SU-DHL-6 (cell line): ENCODE measurements at regions not wholly inside any gene's neighbourhood (a gene's known extent, or its start where the extent isn't known, plus 50 kb on each side); places are given as distances from the start of the nearest gene placed in this dataset.

Experiments used
- H2AFZ ChIP-seq: fragments of 200-600 bp; sonication (generic); 2 replicates; pipeline ENCODE4 v1.6.1; 2014; ENCODE audit warnings: low read depth, mild to moderate bottlenecking, moderate library complexity, mixed read lengths, antibody characterized with exemption, low read length; ENCODE audit not compliant: severe bottlenecking
- H3F3A ChIP-seq: fragments of 200-600 bp; shearing (Covaris generic); 2 replicates; pipeline ENCODE4 v1.6.0; 2016; ENCODE audit warnings: antibody characterized with exemption, mild to moderate bottlenecking; ENCODE audit not compliant: insufficient read depth
- H3K27ac ChIP-seq: fragments of 200-600 bp; sonication (generic); 2 replicates; pipeline ENCODE4 v1.5.1; 2016; ENCODE audit warnings: low read depth, mild to moderate bottlenecking, low read length, moderate library complexity, mixed read lengths
- H3K27me3 ChIP-seq: fragments of 200-600 bp; sonication (generic), shearing (Covaris generic); 2 replicates; pipeline ENCODE4 v1.6.0; 2014; ENCODE audit warnings: mild to moderate bottlenecking, low read length
- H3K36me3 ChIP-seq: fragments of 200-600 bp; sonication (generic); 2 replicates; pipeline ENCODE4 v1.6.1; 2014; ENCODE audit warnings: mild to moderate bottlenecking, low read length, mixed read lengths
- H3K4me2 ChIP-seq: fragments of 300-600, 200-600 bp; shearing (Covaris generic), sonication (generic); 2 replicates; pipeline ENCODE4 v1.6.0; 2014; ENCODE audit warnings: low read length, low read depth, mild to moderate bottlenecking; ENCODE audit not compliant: poor library complexity, severe bottlenecking
- H3K4me3 ChIP-seq: fragments of 200-600 bp; sonication (generic); 2 replicates; pipeline ENCODE4 v1.5.1; 2014; ENCODE audit warnings: antibody characterized with exemption, low read length, mild to moderate bottlenecking, mixed read lengths; ENCODE audit not compliant: insufficient read depth, poor library complexity, severe bottlenecking
- H3K79me2 ChIP-seq: fragments of 200-600 bp; sonication (generic); 2 replicates; pipeline ENCODE4 v1.6.1; 2014; ENCODE audit warnings: mild to moderate bottlenecking, low read length, moderate library complexity; ENCODE audit not compliant: insufficient read depth
- H3K9ac ChIP-seq: fragments of 200-600 bp; sonication (generic); 2 replicates; pipeline ENCODE4 v1.7.0; 2014; ENCODE audit warnings: mild to moderate bottlenecking, low read length
- H3K9me2 ChIP-seq: fragments of 200-600 bp; sonication (generic); replicated peaks from 2 replicates; pipeline ENCODE4 v1.6.1; 2014; ENCODE audit warnings: low read length; ENCODE audit not compliant: insufficient read depth
- H3K9me3 ChIP-seq: fragments of 200-600 bp; sonication (generic); 2 replicates; pipeline ENCODE4 v1.6.1; 2014; ENCODE audit warnings: low read length, mixed read lengths; ENCODE audit not compliant: insufficient read depth
- H4K20me1 ChIP-seq: fragments of 200-600 bp; sonication (generic); 2 replicates; pipeline ENCODE4 v1.6.1; 2014; ENCODE audit warnings: low read depth, mild to moderate bottlenecking, antibody characterized with exemption, low read length, moderate library complexity, mixed read lengths
- EZH2phosphoT487 ChIP-seq: fragments of 200-600 bp; sonication (generic), shearing (Covaris generic); conservative IDR thresholded peaks from 2 replicates; pipeline ENCODE4 v1.6.1; 2018; ENCODE audit warnings: mild to moderate bottlenecking, antibody characterized with exemption, low read length, moderate library complexity, mixed read lengths
- TF ChIP-seq, protein P1 (sequence below): fragments of 200-600 bp; sonication (generic); IDR thresholded peaks from one replicate; pipeline ENCODE4 v1.5.1; 2017; ENCODE audit warnings: antibody characterized with exemption, mild to moderate bottlenecking, low read length, moderate library complexity; ENCODE audit not compliant: insufficient read depth, poor library complexity, severe bottlenecking

DNA sequence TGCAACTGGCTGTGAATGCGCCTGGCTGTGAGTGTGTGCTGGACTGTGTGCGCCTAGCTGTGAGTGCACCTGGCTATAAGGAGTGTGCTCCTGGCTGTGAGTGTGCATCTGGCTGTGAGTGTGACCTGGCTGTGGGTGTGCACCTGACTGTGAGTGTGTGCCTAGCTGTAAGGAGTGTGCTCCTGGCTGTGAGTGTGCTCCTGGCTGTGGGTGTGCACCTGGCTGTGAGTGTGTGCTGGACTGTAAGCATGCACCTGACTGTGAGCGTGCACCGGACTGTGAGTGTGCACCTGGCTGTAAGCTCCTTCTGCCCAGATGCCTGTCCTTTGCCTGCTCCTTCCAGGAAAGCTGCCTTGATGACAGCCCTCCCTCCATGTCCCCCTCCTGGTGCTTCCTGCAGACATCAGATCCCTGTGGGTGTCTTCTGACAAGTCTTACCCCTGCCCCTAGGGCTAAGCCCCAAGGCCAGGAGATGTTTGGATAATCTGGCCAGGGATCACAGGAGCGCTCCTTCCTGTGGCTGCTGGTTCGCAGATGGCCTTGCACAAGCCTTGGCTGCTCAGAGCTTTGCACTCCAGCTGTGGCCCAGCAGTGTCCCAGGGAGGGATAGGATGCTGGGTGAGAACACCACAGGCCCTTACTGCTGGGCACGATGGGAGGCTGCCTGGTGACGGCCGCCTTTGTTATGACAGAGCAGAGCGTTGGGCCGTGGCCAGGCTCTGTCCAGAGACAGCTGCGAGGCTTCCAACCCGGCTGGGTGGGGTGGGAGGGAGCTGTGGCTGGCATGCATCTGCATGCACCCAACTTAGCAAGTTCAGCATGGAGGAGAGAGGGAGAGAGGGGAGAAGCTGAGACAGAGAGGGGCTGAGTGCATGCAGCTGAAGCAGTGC lies 89.9 kb downstream of the GLI2 start:
- H3K9ac ChIP-seq, result no peak overlapping the region
- no peaks in the 10 kb centered on the region for H3K9me2 ChIP-seq
- no peak overlapping the region for H3K4me2 ChIP-seq
- H3K9me3 ChIP-seq, result no peaks in the 10 kb centered on the region
- no peaks in the 10 kb centered on the region for H3K27me3 ChIP-seq
- no peaks in the 10 kb centered on the region for H3K79me2 ChIP-seq
- no peaks in the 10 kb centered on the region for H4K20me1 ChIP-seq
- no peaks in the 10 kb centered on the region for H3F3A ChIP-seq
- no peak overlapping the region for H3K4me3 ChIP-seq
- no peak overlapping the region for H3K27ac ChIP-seq
- TF ChIP-seq EZH2phosphoT487, result no peak
- TF ChIP-seq, protein P1, sequence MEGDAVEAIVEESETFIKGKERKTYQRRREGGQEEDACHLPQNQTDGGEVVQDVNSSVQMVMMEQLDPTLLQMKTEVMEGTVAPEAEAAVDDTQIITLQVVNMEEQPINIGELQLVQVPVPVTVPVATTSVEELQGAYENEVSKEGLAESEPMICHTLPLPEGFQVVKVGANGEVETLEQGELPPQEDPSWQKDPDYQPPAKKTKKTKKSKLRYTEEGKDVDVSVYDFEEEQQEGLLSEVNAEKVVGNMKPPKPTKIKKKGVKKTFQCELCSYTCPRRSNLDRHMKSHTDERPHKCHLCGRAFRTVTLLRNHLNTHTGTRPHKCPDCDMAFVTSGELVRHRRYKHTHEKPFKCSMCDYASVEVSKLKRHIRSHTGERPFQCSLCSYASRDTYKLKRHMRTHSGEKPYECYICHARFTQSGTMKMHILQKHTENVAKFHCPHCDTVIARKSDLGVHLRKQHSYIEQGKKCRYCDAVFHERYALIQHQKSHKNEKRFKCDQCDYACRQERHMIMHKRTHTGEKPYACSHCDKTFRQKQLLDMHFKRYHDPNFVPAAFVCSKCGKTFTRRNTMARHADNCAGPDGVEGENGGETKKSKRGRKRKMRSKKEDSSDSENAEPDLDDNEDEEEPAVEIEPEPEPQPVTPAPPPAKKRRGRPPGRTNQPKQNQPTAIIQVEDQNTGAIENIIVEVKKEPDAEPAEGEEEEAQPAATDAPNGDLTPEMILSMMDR, result no peak
- H3K36me3 ChIP-seq, result no peaks in the 10 kb centered on the region
- H2AFZ ChIP-seq, result no peak overlapping the region

DNA sequence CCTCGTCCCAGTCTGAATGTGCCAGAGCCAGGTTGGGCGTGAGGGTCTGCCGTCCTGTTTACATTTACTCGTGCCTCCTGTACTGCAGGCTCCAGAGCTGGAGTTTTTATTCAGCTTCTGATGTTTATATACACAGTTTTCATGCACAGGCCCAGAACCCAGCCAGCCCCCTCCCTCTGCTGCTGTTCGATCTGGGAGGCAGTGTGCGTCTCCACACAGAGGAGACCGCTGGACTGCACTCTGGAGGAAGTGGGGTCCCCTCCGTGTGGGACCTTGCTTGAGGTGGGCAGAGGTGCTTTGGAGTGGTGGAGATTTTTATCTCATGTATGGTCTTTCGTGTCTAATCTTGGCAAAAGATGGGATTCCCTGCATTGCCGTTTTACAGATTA lies 90.6 kb downstream of the GLI2 start:
- no peak overlapping the region for H3K9ac ChIP-seq

DNA sequence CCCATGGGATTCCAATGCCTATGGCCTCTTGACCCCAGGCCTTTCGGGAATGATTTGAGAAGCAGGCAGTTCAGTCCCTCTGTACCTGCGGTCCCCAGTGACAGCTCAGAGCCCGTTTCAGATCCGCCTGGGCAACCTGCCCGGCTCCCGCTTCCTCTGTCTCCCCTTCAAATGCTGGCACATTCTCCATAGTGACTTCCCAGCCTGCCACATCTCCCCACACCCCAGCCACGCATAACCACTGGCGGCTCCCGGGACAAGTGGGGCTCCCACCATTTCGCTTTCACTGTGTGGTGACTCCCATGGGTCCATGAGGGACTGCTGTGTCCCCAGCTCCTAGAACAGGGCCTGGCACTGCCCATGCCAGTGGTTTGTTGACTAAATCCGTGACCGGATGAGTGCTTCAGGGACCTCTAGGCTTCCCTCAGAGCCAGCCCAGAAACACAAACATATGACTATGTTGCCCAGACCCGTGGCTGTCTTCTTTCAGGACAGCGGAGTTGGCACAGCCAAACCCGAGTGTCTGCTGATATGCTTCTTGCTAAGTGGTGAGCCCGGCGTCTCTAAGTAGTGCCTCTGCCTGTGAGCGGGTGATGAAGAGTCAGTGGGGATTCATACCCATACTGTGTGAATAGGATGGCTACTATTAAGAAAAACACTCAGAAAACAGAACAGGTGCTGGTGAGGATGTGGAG lies 91.2 kb downstream of the GLI2 start:
- Histone ChIP-seq H3K79me2 (no peaks in the 10 kb centered on the region), H3K36me3 (no peaks in the 10 kb centered on the region), H4K20me1 (no peaks in the 10 kb centered on the region), H3K9me2 (no peaks in the 10 kb centered on the region), H3K9ac (no peak overlapping the region), H2AFZ (no peak overlapping the region), H3K4me3 (no peak overlapping the region), H3K9me3 (no peaks in the 10 kb centered on the region), H3K4me2 (no peak overlapping the region), H3F3A (no peaks in the 10 kb centered on the region), H3K27ac (no peak overlapping the region), H3K27me3 (no peaks in the 10 kb centered on the region)
- no peak for TF ChIP-seq EZH2phosphoT487
- TF ChIP-seq, protein P1, result no peak

More for the DNA sequence above, 90.6 kb downstream of the GLI2 start:
- Histone ChIP-seq H3K36me3 (no peaks in the 10 kb centered on the region), H3F3A (no peaks in the 10 kb centered on the region), H3K27me3 (no peaks in the 10 kb centered on the region), H3K9me2 (no peaks in the 10 kb centered on the region), H3K4me2 (no peak overlapping the region), H3K9me3 (no peaks in the 10 kb centered on the region), H2AFZ (no peak overlapping the region), H3K4me3 (no peak overlapping the region), H3K79me2 (no peaks in the 10 kb centered on the region), H3K27ac (no peak overlapping the region), H4K20me1 (no peaks in the 10 kb centered on the region)
- TF ChIP-seq, protein P1, result no peak
- TF ChIP-seq EZH2phosphoT487, result no peak
